Heart right ventricle (tissue), 16 donors: ENCODE measurements at regions not wholly inside any gene's neighbourhood (a gene's known extent, or its start where the extent isn't known, plus 50 kb on each side); places are given as distances from the start of the nearest gene placed in this dataset.

ENCODE experiments used
- ATAC-seq, 8 donors: fragments of 200-7000 bp; cut with Tn5 transposase; one replicate each; pipeline ENCODE4 v1.9.1; 2020; ENCODE audit warnings: mild to moderate bottlenecking in 8 of 8, moderate library complexity in 8 of 8, moderate number of reproducible peaks in 1 of 8
- DNase-seq, 2 donors: peaks; one replicate each; pipeline ENCODE4 v3.0.0-alpha.2; 2020
- H3K27ac ChIP-seq, 10 donors: fragments of 200-600 bp; sonication (generic) in 2 of 10; one replicate each; pipeline versions ENCODE4 v1.5.0 to v1.8.0; 2020 to 2022; ENCODE audit warnings: mild to moderate bottlenecking in 3 of 10
- H3K27me3 ChIP-seq, 7 donors: fragments of 200-600 bp; one replicate each; pipeline ENCODE4 v1.8.0; 2021 to 2022; ENCODE audit warnings: mild to moderate bottlenecking in 2 of 7
- H3K36me3 ChIP-seq, 9 donors: fragments of 200-600 bp; sonication (generic) in 1 of 9; one replicate each; pipeline versions ENCODE4 v1.5.0 to v1.8.0; 2020 to 2022; ENCODE audit warnings: mild to moderate bottlenecking in 2 of 9
- H3K4me1 ChIP-seq, 9 donors: fragments of 200-600 bp; sonication (generic) in 1 of 9; one replicate each; pipeline versions ENCODE4 v1.5.0 to v1.8.0; 2020 to 2022; ENCODE audit warnings: mild to moderate bottlenecking in 4 of 9
- H3K4me3 ChIP-seq, 10 donors: fragments of 200-600 bp; sonication (generic) in 2 of 10; one replicate each; pipeline versions ENCODE4 v1.5.0 to v1.8.0; 2020 to 2022; ENCODE audit warnings: mild to moderate bottlenecking in 7 of 10, moderate library complexity in 2 of 10
- H3K9me3 ChIP-seq, 11 donors: fragments of 200-600 bp in 10 of 11; sonication (generic) in 2 of 11; one replicate each; pipeline versions ENCODE4 v1.5.0 to v1.8.0; 2013 to 2022; ENCODE audit warnings: mild to moderate bottlenecking in 2 of 11, control low read depth in 1 of 11, moderate library complexity in 1 of 11
- WGBS, 2 donors: extraction: QIAGEN DNeasy Blood & Tissue Kit; methylation state at CpG; one replicate each; pipeline ENCODE4 v1.1.7; 2013; ENCODE audit warnings: inconsistent platforms in 1 of 2; 5-methylcytosine and 5-hydroxymethylcytosine counted together
- intact Hi-C, 10 donors: fragments of 100-400 bp; cut with DNase I; formaldehyde crosslinking; loops; one replicate each; pipeline versions ENCODE4 v1.11.1 to v1.14.2; 2022
- TF ChIP-seq, protein P1 (sequence below), 9 donors: fragments of 200-600 bp; sonication (generic) in 2 of 9; IDR thresholded peaks; one replicate each; pipeline versions ENCODE4 v1.5.0 to v1.8.0; 2021 to 2022; ENCODE audit warnings: antibody characterized with exemption in 9 of 9, mild to moderate bottlenecking in 5 of 9, moderate library complexity in 1 of 9
- donor health status: Arrhythmogenic right ventricular cardiomyopathy.
- donor health status: ischemic (EF 13 %, LVEDD 7.1; RV severe dilation, severe dysfunction).
- donor health status: healthy with polysubstance abuse.
- donor health status: DM: no; HTN: yes; CAD: no.
- donor health status: DM: no; HTN: no; CAD: no.
- donor health status: ischemic (EF 25% LVEDD 6.9; RV normal size, moderate dysfunction).
- donor health status: ischemic (EF 25% LVEDD 5.7; RV mildly dilated, moderate dysfunction).
- donor health status: healthy.
- donor health status: DM: yes; HTN: yes; CAD: no.
- donor health status: Ischemic cardiomyopathy.
- donor health status: ischemic (EF 35%, LVEDD 5.7; RV mildly dilated, moderate dysfunction).
- donor health status: nonischemic (EF 11% LVEDD 7.7; RV severe dilation, severe dysfunction).
- donor health status: DM: yes; HTN: yes; CAD: no.
- donor health status: PGD.
- donor health status: ischemic (EF 29% LVEDD 5.4; RV normal size, mild dysfunction).
- donor health status: nonischemic (EF 23%, LVEDD 6.1; RV moderate dilation, normal function).

DNA sequence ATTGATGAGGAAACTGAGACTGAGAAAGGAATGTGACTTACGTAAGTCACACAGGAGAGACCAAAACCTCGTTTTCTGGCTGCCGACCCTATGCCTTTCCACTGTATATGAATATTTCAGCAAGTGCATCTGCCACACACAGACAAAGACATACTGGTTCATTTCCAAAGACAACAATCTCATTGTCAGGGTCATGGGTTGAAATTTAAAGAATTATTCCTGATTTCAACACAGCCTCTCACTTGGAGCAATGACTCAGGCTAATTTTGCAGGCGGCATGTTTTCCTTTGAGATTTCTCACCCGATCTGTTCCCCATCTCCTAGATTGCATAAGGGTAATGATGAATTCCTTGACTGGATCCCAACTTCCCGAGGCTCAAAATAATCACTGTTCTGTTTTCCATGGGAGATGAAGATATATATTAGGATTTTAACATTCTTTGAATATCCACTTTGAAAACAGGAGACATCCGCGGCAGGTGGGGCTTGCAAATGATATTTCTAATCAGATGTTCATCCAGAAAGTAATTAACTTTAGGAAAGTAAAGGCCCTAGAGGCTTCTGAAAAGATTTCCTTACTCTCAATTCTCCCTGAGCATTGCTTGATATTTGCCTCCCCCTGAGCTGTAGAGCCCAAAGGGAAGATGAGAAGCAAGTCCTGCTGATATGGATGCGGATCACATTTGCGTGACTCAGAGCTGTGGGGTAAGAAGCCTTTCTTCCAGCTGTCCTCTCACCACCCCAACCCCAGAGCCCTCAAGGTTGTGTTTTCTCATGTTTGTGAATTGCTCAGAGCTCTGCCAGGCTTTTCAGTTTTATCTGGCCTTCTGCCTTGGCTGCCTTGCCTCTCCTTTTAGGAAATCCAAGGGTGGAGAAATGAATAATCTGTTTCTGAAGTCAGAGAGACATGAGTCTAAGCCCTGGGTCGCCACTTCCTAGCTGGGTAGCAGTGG, 361.1 kb upstream of the BOD1L1 start:
- TF ChIP-seq, protein P1, sequence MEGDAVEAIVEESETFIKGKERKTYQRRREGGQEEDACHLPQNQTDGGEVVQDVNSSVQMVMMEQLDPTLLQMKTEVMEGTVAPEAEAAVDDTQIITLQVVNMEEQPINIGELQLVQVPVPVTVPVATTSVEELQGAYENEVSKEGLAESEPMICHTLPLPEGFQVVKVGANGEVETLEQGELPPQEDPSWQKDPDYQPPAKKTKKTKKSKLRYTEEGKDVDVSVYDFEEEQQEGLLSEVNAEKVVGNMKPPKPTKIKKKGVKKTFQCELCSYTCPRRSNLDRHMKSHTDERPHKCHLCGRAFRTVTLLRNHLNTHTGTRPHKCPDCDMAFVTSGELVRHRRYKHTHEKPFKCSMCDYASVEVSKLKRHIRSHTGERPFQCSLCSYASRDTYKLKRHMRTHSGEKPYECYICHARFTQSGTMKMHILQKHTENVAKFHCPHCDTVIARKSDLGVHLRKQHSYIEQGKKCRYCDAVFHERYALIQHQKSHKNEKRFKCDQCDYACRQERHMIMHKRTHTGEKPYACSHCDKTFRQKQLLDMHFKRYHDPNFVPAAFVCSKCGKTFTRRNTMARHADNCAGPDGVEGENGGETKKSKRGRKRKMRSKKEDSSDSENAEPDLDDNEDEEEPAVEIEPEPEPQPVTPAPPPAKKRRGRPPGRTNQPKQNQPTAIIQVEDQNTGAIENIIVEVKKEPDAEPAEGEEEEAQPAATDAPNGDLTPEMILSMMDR (IDR thresholded peaks at IDR 0.05) = no peak
- Histone ChIP-seq H3K4me1 (peaks cover 0 to 25% (median 15%) of the 10 kb centered on the region in 9 donors), H3K9me3 (no peaks in the 10 kb centered on the region), H3K27me3 (peaks cover 0 to 2% (median 0%) of the 10 kb centered on the region in 7 donors), H3K4me3 (no peak overlapping the region), H3K36me3 (no peaks in the 10 kb centered on the region), H3K27ac (peak overlapping the region in 1 of 10 donors; percentile 22)
- peak in 7 of 8 donors; percentile 25 to 83 (median 51) for ATAC-seq
- intact Hi-C loops = no loop called here
- DNase-seq = peak in 1 of 2 donors; percentile 16
- WGBS, 2 donors = 62 to 67% methylated on average over 11 of the region's 11 CpGs

DNA sequence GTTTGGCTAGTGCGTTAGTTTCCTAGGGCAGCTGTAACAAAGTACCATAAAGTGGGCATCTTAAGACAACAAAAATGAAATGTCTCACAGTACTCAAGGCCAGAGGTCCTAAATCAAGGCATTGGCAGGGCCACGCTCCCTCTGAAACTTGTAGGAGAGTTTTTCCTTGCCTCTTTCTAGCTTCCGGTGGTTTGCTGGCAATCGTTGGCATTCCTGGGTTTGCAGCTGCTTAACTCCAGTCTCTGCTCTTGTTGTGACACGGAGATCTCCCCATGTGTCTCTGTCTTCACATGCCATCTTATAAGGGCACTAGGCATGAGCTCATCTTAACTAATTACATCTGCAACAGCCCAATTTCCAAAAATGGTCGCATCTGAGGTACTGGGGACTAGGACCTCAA, 362.0 kb upstream of the BOD1L1 start:
- Histone ChIP-seq H3K27ac (no peak overlapping the region), H3K4me3 (no peak overlapping the region)
- TF ChIP-seq, protein P1 (IDR thresholded peaks at IDR 0.05) = no peak

DNA sequence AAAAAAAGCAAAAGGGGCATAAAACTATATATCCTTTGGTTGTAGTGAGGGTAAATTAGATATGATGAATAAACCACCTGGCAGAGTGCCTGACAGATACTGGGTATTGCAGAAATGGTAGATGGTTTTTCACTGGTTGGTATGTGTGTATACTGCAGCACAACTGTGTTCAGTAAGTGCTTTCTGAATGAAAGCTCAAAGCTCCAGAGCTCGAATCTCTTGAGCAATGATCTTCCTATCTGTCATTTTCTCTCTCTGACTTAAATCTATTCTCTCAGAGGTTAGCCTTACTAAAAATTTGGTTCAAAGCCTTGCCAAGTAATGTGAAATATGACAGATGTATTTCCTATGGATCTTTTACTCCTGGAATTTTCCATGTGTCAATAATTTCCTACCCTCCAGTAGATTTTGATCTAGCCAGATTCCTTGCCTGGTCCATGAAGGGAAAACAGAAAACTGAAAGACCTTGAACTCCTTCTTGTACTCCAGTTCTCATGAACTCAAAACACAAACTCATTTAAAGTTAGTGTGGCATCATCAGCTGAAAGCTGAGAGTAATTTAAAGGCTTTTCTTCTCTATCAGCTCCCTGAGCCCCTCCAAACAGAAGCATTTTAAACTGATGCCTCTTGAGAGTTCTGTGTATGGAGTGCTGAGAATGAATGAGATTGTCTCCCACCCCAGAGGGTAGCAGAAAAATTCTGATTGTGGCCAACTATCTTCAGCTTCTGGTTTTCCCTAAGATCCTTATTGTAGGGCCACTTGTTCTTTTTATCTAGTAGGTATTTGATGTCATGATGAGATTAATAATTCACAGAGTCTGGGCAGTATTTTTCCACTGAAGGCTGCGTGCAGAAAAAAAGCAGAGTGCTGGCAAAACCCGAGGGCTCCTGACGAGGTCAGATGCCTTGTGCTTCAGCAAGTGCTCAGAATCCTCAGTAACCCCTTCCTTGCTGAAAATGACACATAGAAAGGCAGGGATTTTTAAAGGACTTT, 363.4 kb upstream of the BOD1L1 start:
- ATAC-seq (no peak), DNase-seq (no peak)
- TF ChIP-seq, protein P1 (IDR thresholded peaks at IDR 0.05) = no peak
- 21 to 25% methylated on average over 4 of the region's 4 CpGs for WGBS, 2 donors
- Histone ChIP-seq H3K4me1 (peaks cover 0 to 17% (median 5%) of the 10 kb centered on the region in 9 donors), H3K4me3 (no peak overlapping the region), H3K36me3 (no peaks in the 10 kb centered on the region), H3K9me3 (no peaks in the 10 kb centered on the region), H3K27ac (no peak overlapping the region), H3K27me3 (peaks cover 0 to 4% (median 0%) of the 10 kb centered on the region in 7 donors)
- intact Hi-C loops = no loop called here

More for the DNA sequence above, 362.0 kb upstream of the BOD1L1 start:
- DNase-seq (no peak), ATAC-seq (no peak)
- Histone ChIP-seq H3K36me3 (no peaks in the 10 kb centered on the region), H3K9me3 (no peaks in the 10 kb centered on the region), H3K4me1 (peaks cover 0 to 25% (median 15%) of the 10 kb centered on the region in 9 donors), H3K27me3 (peaks cover 0 to 4% (median 0%) of the 10 kb centered on the region in 7 donors)
- intact Hi-C loops = no loop called here
- WGBS, 2 donors = 74 to 86% methylated on average over 6 of the region's 6 CpGs

DNA sequence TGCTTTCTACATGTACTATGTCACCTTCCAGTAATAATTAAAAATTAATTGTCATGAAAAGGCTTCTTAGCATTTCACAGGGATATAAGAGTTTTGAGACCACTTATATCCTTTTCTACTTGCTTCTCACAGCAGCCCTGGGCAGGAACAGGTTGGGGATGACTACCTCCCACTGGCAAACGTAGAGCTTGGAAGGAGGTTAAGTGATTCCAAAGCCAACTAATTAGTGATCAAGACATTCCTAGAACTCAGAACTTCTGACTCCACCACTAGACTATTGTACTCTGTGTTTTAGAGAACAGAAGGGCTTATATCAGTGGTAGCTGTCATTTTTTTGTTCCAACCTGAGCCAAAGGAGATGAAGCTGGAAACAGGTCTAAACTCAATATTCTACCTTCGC, 364.5 kb upstream of the BOD1L1 start:
- no peak for ATAC-seq
- no peaks in the 10 kb centered on the region for H3K36me3 ChIP-seq
- WGBS, 2 donors = 87% methylated on average over 2 of the region's 2 CpGs

More for the DNA sequence above, 364.5 kb upstream of the BOD1L1 start:
- Histone ChIP-seq H3K4me3 (no peak overlapping the region), H3K27ac (no peak overlapping the region), H3K4me1 (peaks cover 0 to 11% (median 0%) of the 10 kb centered on the region in 9 donors), H3K9me3 (no peaks in the 10 kb centered on the region), H3K27me3 (peaks cover 0 to 4% (median 0%) of the 10 kb centered on the region in 7 donors)
- TF ChIP-seq, protein P1 (IDR thresholded peaks at IDR 0.05) = no peak
- no peak for DNase-seq
- intact Hi-C loops = no loop called here
